ENCODE measurements at regions not wholly inside any gene's neighbourhood (a gene's known extent, or its start where the extent isn't known, plus 50 kb on each side); places are given as distances from the start of the nearest gene placed in this dataset.

GRCh38 chr1:244164511-244164890 is 113.4 kb downstream of the ZBTB18 start:
- TF ChIP-seq, protein P1, sequence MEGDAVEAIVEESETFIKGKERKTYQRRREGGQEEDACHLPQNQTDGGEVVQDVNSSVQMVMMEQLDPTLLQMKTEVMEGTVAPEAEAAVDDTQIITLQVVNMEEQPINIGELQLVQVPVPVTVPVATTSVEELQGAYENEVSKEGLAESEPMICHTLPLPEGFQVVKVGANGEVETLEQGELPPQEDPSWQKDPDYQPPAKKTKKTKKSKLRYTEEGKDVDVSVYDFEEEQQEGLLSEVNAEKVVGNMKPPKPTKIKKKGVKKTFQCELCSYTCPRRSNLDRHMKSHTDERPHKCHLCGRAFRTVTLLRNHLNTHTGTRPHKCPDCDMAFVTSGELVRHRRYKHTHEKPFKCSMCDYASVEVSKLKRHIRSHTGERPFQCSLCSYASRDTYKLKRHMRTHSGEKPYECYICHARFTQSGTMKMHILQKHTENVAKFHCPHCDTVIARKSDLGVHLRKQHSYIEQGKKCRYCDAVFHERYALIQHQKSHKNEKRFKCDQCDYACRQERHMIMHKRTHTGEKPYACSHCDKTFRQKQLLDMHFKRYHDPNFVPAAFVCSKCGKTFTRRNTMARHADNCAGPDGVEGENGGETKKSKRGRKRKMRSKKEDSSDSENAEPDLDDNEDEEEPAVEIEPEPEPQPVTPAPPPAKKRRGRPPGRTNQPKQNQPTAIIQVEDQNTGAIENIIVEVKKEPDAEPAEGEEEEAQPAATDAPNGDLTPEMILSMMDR (IDR thresholded peaks at IDR 0.05; ENCODE audit: low read length): no peak
- TF ChIP-seq EZH2 (IDR thresholded peaks at IDR 0.05; ENCODE audit: borderline replicate concordance, low read length): no peak
